CD4-positive, CD25-positive, alpha-beta regulatory T cell (primary cell): ENCODE measurements at regions not wholly inside any gene's neighbourhood (a gene's known extent, or its start where the extent isn't known, plus 50 kb on each side); places are given as distances from the start of the nearest gene placed in this dataset.

Experiments
- ATAC-seq, 2 donors: fragments of 150-1000 bp; cut with Tn5 transposase; one replicate each; pipeline ENCODE4 v1.10.0; 2021; ENCODE audit warnings: low read depth in 2 of 2, moderate number of reproducible peaks in 2 of 2, moderate library complexity in 1 of 2
- DNase-seq, 3 donors: peaks; one replicate each; pipeline versions ENCODE4 v3.0.0 to v3.0.0-alpha.2; 2012 to 2022; ENCODE audit warnings: mixed read lengths in 1 of 3
- H3K27ac ChIP-seq: one replicate; pipeline ENCODE4 v1.7.0; 2013; ENCODE audit warnings: mild to moderate bottlenecking, low read length; ENCODE audit not compliant: insufficient read depth, poor library complexity, severe bottlenecking
- H3K27me3 ChIP-seq: one replicate; pipeline ENCODE4 v1.7.0; 2013; ENCODE audit warnings: low read length; ENCODE audit not compliant: control insufficient read depth, insufficient read depth
- H3K36me3 ChIP-seq: one replicate; pipeline ENCODE4 v1.7.0; 2013; ENCODE audit warnings: mild to moderate bottlenecking, low read length, moderate library complexity; ENCODE audit not compliant: control insufficient read depth, insufficient read depth
- H3K4me1 ChIP-seq: 2 replicates; pipeline ENCODE4 v1.7.0; 2013; ENCODE audit warnings: mild to moderate bottlenecking, low read length; ENCODE audit not compliant: insufficient read depth, control insufficient read depth, poor library complexity, severe bottlenecking
- H3K4me3 ChIP-seq: one replicate; pipeline ENCODE4 v1.7.0; 2013; ENCODE audit warnings: low read depth, mild to moderate bottlenecking, low read length, moderate library complexity
- H3K9me3 ChIP-seq, 2 experiments: 1 replicate in 1 of 2; 2 replicates in 1 of 2; pipeline ENCODE4 v1.7.0; 2013; ENCODE audit warnings: low read length in 2 of 2, mild to moderate bottlenecking in 1 of 2, moderate library complexity in 1 of 2; ENCODE audit not compliant: control insufficient read depth in 2 of 2
- H3K27ac Mint-ChIP-seq, 3 donors: one replicate each; pipeline ENCODE4 v1.8.0; 2020 to 2022; ENCODE audit warnings: mild to moderate bottlenecking in 3 of 3, mixed read lengths in 3 of 3, moderate library complexity in 2 of 3
- H3K27me3 Mint-ChIP-seq: one replicate; pipeline ENCODE4 v1.8.0; 2022; ENCODE audit warnings: mild to moderate bottlenecking, mixed read lengths
- H3K36me3 Mint-ChIP-seq: one replicate; pipeline ENCODE4 v1.8.0; 2020; ENCODE audit warnings: mixed read lengths
- H3K4me1 Mint-ChIP-seq, 4 donors: one replicate each; pipeline ENCODE4 v1.8.0; 2020 to 2022; ENCODE audit warnings: mixed read lengths in 4 of 4, mild to moderate bottlenecking in 1 of 4
- H3K4me3 Mint-ChIP-seq, 4 donors: one replicate each; pipeline ENCODE4 v1.8.0; 2020 to 2022; ENCODE audit warnings: mild to moderate bottlenecking in 4 of 4, mixed read lengths in 4 of 4, moderate library complexity in 3 of 4
- H3K9me3 Mint-ChIP-seq, 7 donors: one replicate each; pipeline ENCODE4 v1.8.0; 2020 to 2022; ENCODE audit warnings: mixed read lengths in 7 of 7, mild to moderate bottlenecking in 3 of 7, moderate library complexity in 2 of 7

DNA sequence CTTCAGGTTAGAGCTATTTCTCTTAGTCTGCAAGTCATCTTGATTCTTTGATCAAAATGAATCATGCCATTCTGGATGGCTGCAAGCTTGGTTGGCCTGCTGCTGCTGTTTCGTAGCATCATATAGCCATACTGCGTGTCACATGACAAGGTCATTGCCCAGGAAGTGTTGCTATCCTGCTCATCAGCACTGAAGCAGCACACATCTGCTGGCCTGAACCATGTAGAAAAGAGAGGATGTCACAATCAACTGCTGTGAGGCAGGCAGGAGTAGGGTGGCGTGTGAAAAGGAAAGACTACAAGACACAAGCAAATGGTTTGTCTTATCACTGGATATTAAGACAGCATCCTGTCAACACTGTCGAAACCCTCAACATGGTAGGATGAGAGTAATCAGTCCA is 376.7 kb upstream of the RORB start:
- no peak overlapping the region for H3K27ac Mint-ChIP-seq
- ATAC-seq: no peak

DNA sequence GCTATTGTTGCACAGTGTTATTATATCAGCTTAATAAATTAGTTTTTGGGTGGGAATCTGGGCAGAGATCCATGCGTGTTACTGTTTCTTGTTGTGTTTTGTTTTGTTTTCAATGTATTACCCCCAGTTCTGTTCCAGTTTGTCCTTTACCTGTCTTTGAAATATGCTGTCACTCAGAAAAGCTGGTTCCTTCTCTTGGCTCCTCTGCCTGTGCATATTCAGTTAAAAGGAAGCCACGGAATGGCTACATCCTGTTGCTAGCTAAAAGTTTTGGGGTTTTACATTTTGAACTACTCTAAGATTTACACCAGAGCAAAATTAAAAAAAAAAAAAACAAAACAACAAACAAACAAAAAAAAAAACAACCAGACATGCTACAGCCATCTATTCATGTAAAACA is 374.9 kb upstream of the RORB start:
- no peak for ATAC-seq
- no peaks in the 10 kb centered on the region for H3K9me3 ChIP-seq
- DNase-seq: no peak
- no peak overlapping the region for H3K27ac ChIP-seq
- Mint-ChIP-seq H3K4me1 (peaks cover 0 to 2% (median 0%) of the 10 kb centered on the region in 4 donors), H3K27me3 (no peaks in the 10 kb centered on the region), H3K36me3 (no peaks in the 10 kb centered on the region), H3K9me3 (peaks cover 2 to 10% (median 5%) of the 10 kb centered on the region in 7 donors), H3K4me3 (no peak overlapping the region), H3K27ac (no peak overlapping the region)
- no peaks in the 10 kb centered on the region for H3K36me3 ChIP-seq
- no peaks in the 10 kb centered on the region for H3K27me3 ChIP-seq
- H3K4me3 ChIP-seq: no peak overlapping the region
- no peaks in the 10 kb centered on the region for H3K4me1 ChIP-seq

More for the DNA sequence above, 376.7 kb upstream of the RORB start:
- Histone ChIP-seq H3K4me1 (no peaks in the 10 kb centered on the region), H3K9me3 (no peaks in the 10 kb centered on the region), H3K27me3 (no peaks in the 10 kb centered on the region), H3K27ac (no peak overlapping the region), H3K4me3 (no peak overlapping the region), H3K36me3 (no peaks in the 10 kb centered on the region)
- Mint-ChIP-seq H3K9me3 (peaks cover 0 to 6% (median 3%) of the 10 kb centered on the region in 7 donors), H3K27me3 (no peaks in the 10 kb centered on the region), H3K36me3 (no peaks in the 10 kb centered on the region), H3K4me3 (no peak overlapping the region), H3K4me1 (peaks cover 0 to 2% (median 0%) of the 10 kb centered on the region in 4 donors)
- DNase-seq: no peak

DNA sequence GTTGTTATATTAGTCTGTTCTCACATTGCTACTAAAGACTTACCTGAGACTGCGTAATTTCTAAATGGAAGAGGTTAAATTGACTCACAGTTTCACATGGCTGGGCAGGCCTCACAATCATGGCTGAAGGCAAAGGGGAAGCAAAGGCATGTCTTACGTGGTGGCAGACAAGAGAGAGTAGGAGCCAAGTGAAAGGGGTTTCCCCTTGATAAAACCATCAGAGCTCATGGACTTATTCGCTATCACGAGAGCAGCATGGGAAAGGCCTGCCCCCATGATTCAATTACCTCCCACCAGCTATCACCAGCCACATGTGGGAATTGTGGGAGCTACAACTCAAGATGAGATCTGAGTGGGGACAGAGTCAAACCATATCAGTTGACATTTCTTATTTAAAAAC is 374.5 kb upstream of the RORB start:
- no peak for DNase-seq
- H3K27ac Mint-ChIP-seq: no peak overlapping the region
- H3K9me3 Mint-ChIP-seq: peaks cover 2 to 10% (median 5%) of the 10 kb centered on the region in 7 donors

DNA sequence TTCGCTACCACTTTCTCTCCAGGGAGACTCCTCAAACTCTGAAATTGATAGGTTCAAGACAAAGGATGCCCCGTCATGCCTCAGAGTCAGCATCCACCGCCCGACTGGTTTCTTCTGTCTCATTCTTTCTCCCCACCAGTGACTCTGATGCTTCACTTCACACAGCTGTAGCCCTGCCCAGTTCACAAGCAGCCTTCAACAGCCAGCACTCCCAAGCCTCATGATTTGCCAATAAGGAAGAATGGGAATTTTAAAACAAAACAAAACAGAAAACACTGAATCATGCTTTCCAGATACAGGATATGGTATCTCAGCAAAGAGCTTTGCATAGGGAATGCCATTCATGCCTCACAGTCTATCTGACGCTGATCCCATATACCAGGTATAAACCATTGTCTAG is 371.2 kb upstream of the RORB start:
- no peaks in the 10 kb centered on the region for H3K36me3 ChIP-seq
- Mint-ChIP-seq H3K36me3 (no peaks in the 10 kb centered on the region), H3K4me3 (no peak overlapping the region), H3K9me3 (peaks cover 2 to 21% (median 7%) of the 10 kb centered on the region in 7 donors), H3K4me1 (peaks cover 0 to 2% (median 0%) of the 10 kb centered on the region in 4 donors), H3K27me3 (no peaks in the 10 kb centered on the region), H3K27ac (no peak overlapping the region)
- H3K4me1 ChIP-seq: no peaks in the 10 kb centered on the region
- no peaks in the 10 kb centered on the region for H3K9me3 ChIP-seq
- H3K27me3 ChIP-seq: no peaks in the 10 kb centered on the region
- ATAC-seq: no peak
- H3K4me3 ChIP-seq: no peak overlapping the region
- no peak for DNase-seq
- no peak overlapping the region for H3K27ac ChIP-seq

More for the DNA sequence above, 374.5 kb upstream of the RORB start:
- Histone ChIP-seq H3K27me3 (no peaks in the 10 kb centered on the region), H3K27ac (no peak overlapping the region), H3K4me1 (no peaks in the 10 kb centered on the region), H3K36me3 (no peaks in the 10 kb centered on the region), H3K9me3 (no peaks in the 10 kb centered on the region), H3K4me3 (no peak overlapping the region)
- Mint-ChIP-seq H3K27me3 (no peaks in the 10 kb centered on the region), H3K36me3 (no peaks in the 10 kb centered on the region), H3K4me1 (peaks cover 0 to 2% (median 0%) of the 10 kb centered on the region in 4 donors), H3K4me3 (no peak overlapping the region)
- no peak for ATAC-seq

DNA sequence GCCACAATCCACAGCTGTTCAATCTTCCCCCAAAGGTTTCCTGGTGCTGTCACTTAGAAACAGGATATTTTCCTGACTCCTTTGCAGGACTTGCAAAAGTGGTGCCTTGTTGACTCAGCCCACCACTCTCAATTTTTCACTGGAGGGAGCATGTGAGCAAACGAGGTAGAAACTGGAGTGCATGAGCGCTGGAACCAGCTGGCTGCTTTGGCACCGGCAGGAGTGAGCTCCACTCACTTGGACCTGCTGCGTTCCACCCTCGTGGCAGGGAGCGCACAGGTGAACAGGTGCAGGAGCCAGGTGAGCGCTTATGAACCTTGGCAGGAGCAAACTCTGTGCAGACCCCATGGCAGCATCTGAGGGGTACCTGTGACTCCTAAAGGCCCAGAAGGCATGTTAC is 364.1 kb upstream of the RORB start:
- Mint-ChIP-seq H3K27ac (no peak overlapping the region), H3K27me3 (no peaks in the 10 kb centered on the region), H3K9me3 (peaks cover 0 to 14% (median 5%) of the 10 kb centered on the region in 7 donors), H3K36me3 (no peaks in the 10 kb centered on the region), H3K4me3 (no peak overlapping the region), H3K4me1 (no peaks in the 10 kb centered on the region)
- no peak for ATAC-seq
- H3K36me3 ChIP-seq: no peaks in the 10 kb centered on the region
- no peaks in the 10 kb centered on the region for H3K4me1 ChIP-seq
- H3K9me3 ChIP-seq: no peaks in the 10 kb centered on the region
- no peak overlapping the region for H3K27ac ChIP-seq
- no peak overlapping the region for H3K4me3 ChIP-seq
- no peaks in the 10 kb centered on the region for H3K27me3 ChIP-seq
- no peak for DNase-seq

DNA sequence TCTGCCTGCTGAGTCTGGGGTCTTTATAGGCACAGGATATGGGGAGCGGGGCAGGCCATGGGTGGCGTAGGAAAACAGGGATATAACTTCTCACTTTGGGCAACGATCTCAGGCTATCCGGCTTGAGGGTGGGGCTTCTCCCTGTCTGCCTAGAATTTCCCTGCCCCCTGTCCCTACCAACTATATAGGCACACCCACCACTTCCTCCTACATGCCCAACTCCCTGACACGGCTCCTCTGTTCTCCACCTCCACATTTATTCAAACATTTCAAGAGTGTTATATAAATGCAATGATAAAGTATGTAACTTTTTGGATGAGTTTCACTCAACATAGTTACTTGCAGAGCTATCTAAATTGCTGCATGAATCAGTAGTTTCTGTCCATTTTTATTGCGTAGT is 363.2 kb upstream of the RORB start:
- Histone ChIP-seq H3K27me3 (no peaks in the 10 kb centered on the region), H3K36me3 (no peaks in the 10 kb centered on the region), H3K4me1 (no peaks in the 10 kb centered on the region), H3K4me3 (no peak overlapping the region), H3K27ac (no peak overlapping the region), H3K9me3 (no peaks in the 10 kb centered on the region)
- H3K9me3 Mint-ChIP-seq: peaks cover 0 to 9% (median 2%) of the 10 kb centered on the region in 7 donors
- no peaks in the 10 kb centered on the region for H3K4me1 Mint-ChIP-seq
- H3K27me3 Mint-ChIP-seq: no peaks in the 10 kb centered on the region
- no peak overlapping the region for H3K27ac Mint-ChIP-seq
- no peak overlapping the region for H3K4me3 Mint-ChIP-seq
- no peaks in the 10 kb centered on the region for H3K36me3 Mint-ChIP-seq
- no peak for DNase-seq
- ATAC-seq: no peak

DNA sequence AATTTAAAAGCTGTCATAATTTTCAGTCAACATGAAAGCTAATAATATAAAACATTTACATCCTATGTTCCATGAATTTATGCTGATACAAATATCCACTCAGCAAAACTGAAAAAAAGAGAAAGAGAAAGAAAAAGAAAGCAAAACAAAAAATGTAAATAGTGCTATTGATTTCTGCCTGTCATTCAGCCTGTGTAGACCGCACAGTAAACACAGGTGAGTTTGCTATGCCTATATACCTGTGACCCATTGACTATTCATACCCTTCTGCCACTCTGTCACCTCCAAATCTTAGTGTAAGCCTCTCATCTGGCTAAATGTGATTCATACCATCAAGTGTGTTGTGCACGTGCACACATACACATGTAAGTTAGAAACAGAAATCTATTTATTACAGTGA is 359.0 kb upstream of the RORB start:
- Mint-ChIP-seq H3K4me3 (no peak overlapping the region), H3K27ac (no peak overlapping the region), H3K36me3 (no peaks in the 10 kb centered on the region), H3K27me3 (no peaks in the 10 kb centered on the region), H3K4me1 (no peaks in the 10 kb centered on the region), H3K9me3 (peaks cover 0 to 13% (median 2%) of the 10 kb centered on the region in 7 donors)
- H3K27me3 ChIP-seq: no peaks in the 10 kb centered on the region
- no peaks in the 10 kb centered on the region for H3K36me3 ChIP-seq
- H3K4me3 ChIP-seq: no peak overlapping the region
- no peaks in the 10 kb centered on the region for H3K9me3 ChIP-seq
- H3K4me1 ChIP-seq: no peaks in the 10 kb centered on the region
- H3K27ac ChIP-seq: no peak overlapping the region
- ATAC-seq (no peak), DNase-seq (no peak)

DNA sequence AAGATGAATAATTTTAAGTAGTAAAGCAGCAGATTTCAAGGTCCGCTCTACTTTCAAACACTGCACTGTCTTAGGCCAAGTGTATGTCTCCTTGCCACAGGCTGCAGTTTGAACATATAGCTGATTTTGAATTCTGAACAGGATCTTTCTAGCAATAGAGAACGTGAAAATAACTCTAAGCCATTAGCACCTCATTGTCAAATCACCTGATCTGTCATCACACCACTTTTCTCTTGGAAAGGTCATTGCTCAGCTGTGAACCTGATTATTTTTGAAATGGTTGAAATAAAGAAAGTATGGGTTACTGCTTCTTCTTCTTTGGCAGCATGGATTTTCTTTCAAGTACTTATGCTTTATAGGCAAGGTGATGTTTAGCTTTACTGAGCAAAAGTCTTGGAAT is 357.0 kb upstream of the RORB start:
- Mint-ChIP-seq H3K4me3 (no peak overlapping the region), H3K36me3 (no peaks in the 10 kb centered on the region), H3K27ac (no peak overlapping the region), H3K4me1 (no peaks in the 10 kb centered on the region), H3K9me3 (peaks cover 0 to 19% (median 2%) of the 10 kb centered on the region in 7 donors), H3K27me3 (peaks cover 4% of the 10 kb centered on the region)
- ATAC-seq: no peak
- no peaks in the 10 kb centered on the region for H3K36me3 ChIP-seq
- no peaks in the 10 kb centered on the region for H3K27me3 ChIP-seq
- no peak overlapping the region for H3K4me3 ChIP-seq
- DNase-seq: no peak
- no peaks in the 10 kb centered on the region for H3K4me1 ChIP-seq
- H3K27ac ChIP-seq: no peak overlapping the region
- H3K9me3 ChIP-seq: no peaks in the 10 kb centered on the region
